WTC11 (cell line): ENCODE measurements at regions not wholly inside any gene's neighbourhood (a gene's known extent, or its start where the extent isn't known, plus 50 kb on each side); places are given as distances from the start of the nearest gene placed in this dataset.

ENCODE experiments used
- ELF4 ChIP-seq: sonication (generic); formaldehyde crosslinking; IDR thresholded peaks from 2 replicates; pipeline ENCODE4 v1.8.1; 2022; ENCODE audit warnings: low read depth, mild to moderate bottlenecking, moderate library complexity, missing genetic modification reagents
- JUN ChIP-seq: sonication (generic); formaldehyde crosslinking; IDR thresholded peaks from 2 replicates; pipeline ENCODE4 v1.8.0; 2023; ENCODE audit warnings: mild to moderate bottlenecking, missing genetic modification reagents
- MAX ChIP-seq: sonication (generic); formaldehyde crosslinking; IDR thresholded peaks from 2 replicates; pipeline ENCODE4 v1.8.0; 2022; ENCODE audit warnings: mild to moderate bottlenecking, missing genetic modification reagents
- NR3C1 ChIP-seq: sonication (generic); formaldehyde crosslinking; conservative IDR thresholded peaks from 2 replicates; pipeline ENCODE4 v1.8.1; 2023; ENCODE audit warnings: low read depth, mild to moderate bottlenecking, missing genetic modification reagents
- ZBTB43 ChIP-seq: sonication (generic); formaldehyde crosslinking; IDR thresholded peaks from 2 replicates; pipeline ENCODE4 v1.8.1; 2023; ENCODE audit warnings: mild to moderate bottlenecking, missing genetic modification reagents
- ZNF263 ChIP-seq: sonication (generic); formaldehyde crosslinking; IDR thresholded peaks from 2 replicates; pipeline ENCODE4 v1.8.1; 2022; ENCODE audit warnings: low read depth, mild to moderate bottlenecking, moderate library complexity, missing genetic modification reagents
- TF ChIP-seq, protein P1 (sequence below): fragments of 200-600 bp; IDR thresholded peaks from 2 replicates; pipeline ENCODE4 v1.8.0; 2022; ENCODE audit warnings: antibody characterized with exemption
- TF ChIP-seq, protein P2 (sequence below): sonication (generic); formaldehyde crosslinking; IDR thresholded peaks from 2 replicates; pipeline ENCODE4 v1.8.1; 2023; ENCODE audit warnings: mild to moderate bottlenecking, missing genetic modification reagents, moderate library complexity
- TF ChIP-seq, protein P3 (sequence below): sonication (generic); formaldehyde crosslinking; IDR thresholded peaks from 2 replicates; pipeline ENCODE4 v1.8.1; 2023; ENCODE audit warnings: mild to moderate bottlenecking, missing genetic modification reagents, moderate library complexity

DNA sequence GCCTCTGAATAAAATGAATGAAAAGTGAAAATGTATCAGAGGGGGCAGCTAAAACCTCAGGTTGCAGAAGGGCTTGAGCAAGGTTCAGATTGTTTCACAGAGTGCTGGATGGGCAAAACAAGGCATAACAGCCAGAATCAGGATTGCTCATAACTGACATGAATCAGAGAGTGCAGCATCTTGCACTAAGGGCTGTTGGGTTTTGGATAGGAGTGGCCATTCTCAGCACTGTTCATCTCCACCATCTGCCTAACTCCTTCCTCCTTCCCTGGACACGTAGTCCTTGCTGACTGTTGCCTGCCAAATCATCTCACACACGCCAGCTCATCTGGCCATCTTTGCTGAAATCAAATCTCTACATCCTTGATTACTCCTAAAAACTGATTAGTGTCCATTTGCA, 75.3 kb upstream of the C1QTNF7 start:
- TF ChIP-seq JUN (CRISPR knock-in tag) = no peak
- TF ChIP-seq, protein P1, sequence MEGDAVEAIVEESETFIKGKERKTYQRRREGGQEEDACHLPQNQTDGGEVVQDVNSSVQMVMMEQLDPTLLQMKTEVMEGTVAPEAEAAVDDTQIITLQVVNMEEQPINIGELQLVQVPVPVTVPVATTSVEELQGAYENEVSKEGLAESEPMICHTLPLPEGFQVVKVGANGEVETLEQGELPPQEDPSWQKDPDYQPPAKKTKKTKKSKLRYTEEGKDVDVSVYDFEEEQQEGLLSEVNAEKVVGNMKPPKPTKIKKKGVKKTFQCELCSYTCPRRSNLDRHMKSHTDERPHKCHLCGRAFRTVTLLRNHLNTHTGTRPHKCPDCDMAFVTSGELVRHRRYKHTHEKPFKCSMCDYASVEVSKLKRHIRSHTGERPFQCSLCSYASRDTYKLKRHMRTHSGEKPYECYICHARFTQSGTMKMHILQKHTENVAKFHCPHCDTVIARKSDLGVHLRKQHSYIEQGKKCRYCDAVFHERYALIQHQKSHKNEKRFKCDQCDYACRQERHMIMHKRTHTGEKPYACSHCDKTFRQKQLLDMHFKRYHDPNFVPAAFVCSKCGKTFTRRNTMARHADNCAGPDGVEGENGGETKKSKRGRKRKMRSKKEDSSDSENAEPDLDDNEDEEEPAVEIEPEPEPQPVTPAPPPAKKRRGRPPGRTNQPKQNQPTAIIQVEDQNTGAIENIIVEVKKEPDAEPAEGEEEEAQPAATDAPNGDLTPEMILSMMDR = no peak
- TF ChIP-seq ZNF263 = no peak
- TF ChIP-seq, protein P2, sequence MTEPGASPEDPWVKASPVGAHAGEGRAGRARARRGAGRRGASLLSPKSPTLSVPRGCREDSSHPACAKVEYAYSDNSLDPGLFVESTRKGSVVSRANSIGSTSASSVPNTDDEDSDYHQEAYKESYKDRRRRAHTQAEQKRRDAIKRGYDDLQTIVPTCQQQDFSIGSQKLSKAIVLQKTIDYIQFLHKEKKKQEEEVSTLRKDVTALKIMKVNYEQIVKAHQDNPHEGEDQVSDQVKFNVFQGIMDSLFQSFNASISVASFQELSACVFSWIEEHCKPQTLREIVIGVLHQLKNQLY = no peak
- no peak for TF ChIP-seq ELF4 (CRISPR knock-in tag)
- no peak for TF ChIP-seq NR3C1 (CRISPR knock-in tag)
- TF ChIP-seq, protein P3, sequence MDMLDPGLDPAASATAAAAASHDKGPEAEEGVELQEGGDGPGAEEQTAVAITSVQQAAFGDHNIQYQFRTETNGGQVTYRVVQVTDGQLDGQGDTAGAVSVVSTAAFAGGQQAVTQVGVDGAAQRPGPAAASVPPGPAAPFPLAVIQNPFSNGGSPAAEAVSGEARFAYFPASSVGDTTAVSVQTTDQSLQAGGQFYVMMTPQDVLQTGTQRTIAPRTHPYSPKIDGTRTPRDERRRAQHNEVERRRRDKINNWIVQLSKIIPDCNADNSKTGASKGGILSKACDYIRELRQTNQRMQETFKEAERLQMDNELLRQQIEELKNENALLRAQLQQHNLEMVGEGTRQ (CRISPR knock-in tag) = no peak
- TF ChIP-seq ZBTB43 (CRISPR knock-in tag) = no peak
- no peak for TF ChIP-seq MAX (CRISPR knock-in tag)
